ENCODE measurements at regions not wholly inside any gene's neighbourhood (a gene's known extent, or its start where the extent isn't known, plus 50 kb on each side); places are given as distances from the start of the nearest gene placed in this dataset.

DNA sequence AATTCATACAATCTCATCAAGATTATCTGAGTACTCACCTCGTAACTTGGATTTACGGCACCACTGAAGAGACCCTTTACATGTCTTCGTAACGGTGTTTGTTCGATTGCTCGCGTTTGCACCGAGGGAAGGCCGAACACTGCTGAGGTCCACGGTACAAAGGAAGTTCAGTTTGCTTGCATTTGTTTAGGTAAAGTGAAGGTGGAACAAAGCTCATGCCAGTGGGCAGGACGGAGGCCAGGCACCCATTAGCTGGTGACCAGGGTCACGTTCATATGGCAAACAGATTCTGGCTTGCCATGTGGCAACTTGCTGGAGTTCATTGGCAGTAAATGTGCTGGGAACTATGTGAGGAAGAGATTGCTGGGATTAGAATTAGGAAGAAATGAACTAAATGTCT is 164.8 kb downstream of the MACROH2A1 start:
- ChIA-PET CTCF (interaction anchor here (1.0 to 3.0 kb wide), 5 partner anchors 10 to 43 kb away, joined by 3 to 8 read pairs (median 4); no protein-coding TSS in a partner anchor), POLR2A (no interaction called here)
- Histone ChIP-seq H3K27me3 (ENCODE audit: control insufficient read depth, insufficient read depth, low read length) (no peaks in the 10 kb centered on the region), H3K4me3 (ENCODE audit: low read depth, low read length) (no peak overlapping the region), H3K36me3 (ENCODE audit: control insufficient read depth, insufficient read depth, low read length) (no peaks in the 10 kb centered on the region)
- DNase-seq (ENCODE audit: low read depth): no peak
- TF ChIP-seq, protein P1, sequence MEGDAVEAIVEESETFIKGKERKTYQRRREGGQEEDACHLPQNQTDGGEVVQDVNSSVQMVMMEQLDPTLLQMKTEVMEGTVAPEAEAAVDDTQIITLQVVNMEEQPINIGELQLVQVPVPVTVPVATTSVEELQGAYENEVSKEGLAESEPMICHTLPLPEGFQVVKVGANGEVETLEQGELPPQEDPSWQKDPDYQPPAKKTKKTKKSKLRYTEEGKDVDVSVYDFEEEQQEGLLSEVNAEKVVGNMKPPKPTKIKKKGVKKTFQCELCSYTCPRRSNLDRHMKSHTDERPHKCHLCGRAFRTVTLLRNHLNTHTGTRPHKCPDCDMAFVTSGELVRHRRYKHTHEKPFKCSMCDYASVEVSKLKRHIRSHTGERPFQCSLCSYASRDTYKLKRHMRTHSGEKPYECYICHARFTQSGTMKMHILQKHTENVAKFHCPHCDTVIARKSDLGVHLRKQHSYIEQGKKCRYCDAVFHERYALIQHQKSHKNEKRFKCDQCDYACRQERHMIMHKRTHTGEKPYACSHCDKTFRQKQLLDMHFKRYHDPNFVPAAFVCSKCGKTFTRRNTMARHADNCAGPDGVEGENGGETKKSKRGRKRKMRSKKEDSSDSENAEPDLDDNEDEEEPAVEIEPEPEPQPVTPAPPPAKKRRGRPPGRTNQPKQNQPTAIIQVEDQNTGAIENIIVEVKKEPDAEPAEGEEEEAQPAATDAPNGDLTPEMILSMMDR (IDR thresholded peaks at IDR 0.05; ENCODE audit: insufficient read depth, low read depth, low read length): no peak

DNA sequence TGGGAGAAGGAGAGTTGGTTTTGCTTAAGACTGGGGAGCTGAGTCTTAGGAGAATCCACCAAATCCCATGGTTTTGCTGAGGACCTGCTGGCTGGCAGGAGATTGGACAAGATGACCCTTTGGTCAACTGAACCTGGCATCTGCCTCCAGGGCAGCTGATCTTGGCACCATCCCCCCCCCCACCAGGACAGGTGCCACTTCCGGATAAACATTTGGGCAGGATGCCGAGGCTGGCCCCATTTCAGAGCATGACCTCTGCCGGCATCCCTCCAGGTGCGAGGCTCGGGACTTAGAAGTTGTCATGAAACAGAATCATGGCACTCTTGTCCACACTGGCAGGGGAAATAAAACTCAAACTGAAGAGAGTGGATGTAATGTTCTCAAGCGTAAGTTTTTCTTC is 165.6 kb downstream of the MACROH2A1 start:
- TF ChIP-seq, protein P1 (IDR thresholded peaks at IDR 0.05; ENCODE audit: insufficient read depth, low read depth, low read length): no peak
- Histone ChIP-seq H3K36me3 (ENCODE audit: control insufficient read depth, insufficient read depth, low read length) (no peaks in the 10 kb centered on the region), H3K4me3 (ENCODE audit: low read depth, low read length) (no peak overlapping the region), H3K27me3 (ENCODE audit: control insufficient read depth, insufficient read depth, low read length) (no peaks in the 10 kb centered on the region)
- ChIA-PET CTCF (interaction anchor here (1.0 to 3.0 kb wide), 5 partner anchors 11 to 42 kb away, joined by 3 to 8 read pairs (median 4); no protein-coding TSS in a partner anchor), POLR2A (no interaction called here)
- no peak for DNase-seq (ENCODE audit: low read depth)

DNA sequence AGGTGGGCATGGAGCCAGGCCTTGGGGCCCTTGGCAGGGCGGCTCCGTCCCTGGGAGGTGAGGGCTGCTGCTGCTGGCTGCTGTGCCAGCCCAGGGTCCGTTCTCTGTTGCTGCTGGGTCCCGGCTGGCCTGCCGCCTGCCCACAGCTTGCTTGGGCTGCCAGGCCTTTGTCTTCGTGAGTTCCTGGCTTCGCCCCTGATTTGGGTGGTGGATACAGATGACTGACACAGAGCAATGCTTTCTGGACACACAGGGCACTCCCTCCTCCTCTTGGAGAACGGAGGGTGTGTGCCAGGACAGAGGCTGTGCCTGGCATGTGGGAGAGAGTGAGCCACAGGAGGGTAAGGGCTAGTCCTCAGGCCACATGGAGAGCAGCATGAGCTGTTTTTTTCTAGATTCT is 166.1 kb downstream of the MACROH2A1 start:
- TF ChIP-seq, protein P1 (IDR thresholded peaks at IDR 0.05; ENCODE audit: insufficient read depth, low read depth, low read length): no peak
- Histone ChIP-seq H3K4me3 (ENCODE audit: low read depth, low read length) (no peak overlapping the region), H3K27me3 (ENCODE audit: control insufficient read depth, insufficient read depth, low read length) (no peaks in the 10 kb centered on the region), H3K36me3 (ENCODE audit: control insufficient read depth, insufficient read depth, low read length) (no peaks in the 10 kb centered on the region)
- ChIA-PET CTCF (interaction anchor here (1.1 to 1.2 kb wide), 2 partner anchors 11 to 42 kb away, joined by 3 read pairs; no protein-coding TSS in a partner anchor), POLR2A (no interaction called here)
- no peak for DNase-seq (ENCODE audit: low read depth)

DNA sequence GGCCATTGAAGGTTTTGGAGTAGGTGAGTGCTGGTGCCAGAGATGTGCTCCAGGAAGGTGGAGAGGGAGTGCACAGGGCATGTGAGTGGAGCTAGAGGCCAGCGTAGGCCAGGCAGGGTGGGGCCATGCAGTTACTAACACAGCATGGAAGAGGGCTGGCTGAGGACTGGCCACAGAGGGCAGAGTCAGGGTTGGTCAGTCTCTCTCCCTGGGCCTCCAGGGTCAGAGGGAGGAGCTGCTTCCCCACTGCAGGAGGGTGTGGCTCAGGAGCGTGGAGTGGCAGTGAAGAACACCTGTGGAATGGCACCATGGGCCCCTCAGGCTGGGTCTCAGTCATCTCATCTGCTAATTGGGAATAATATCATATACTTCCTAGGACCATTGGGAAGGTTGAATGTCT is 167.7 kb downstream of the MACROH2A1 start:
- no peak for DNase-seq (ENCODE audit: low read depth)
- H3K36me3 ChIP-seq (ENCODE audit: control insufficient read depth, insufficient read depth, low read length): no peaks in the 10 kb centered on the region
- ChIA-PET CTCF (no interaction called here), POLR2A (no interaction called here)
- no peak overlapping the region for H3K4me3 ChIP-seq (ENCODE audit: low read depth, low read length)
- H3K27me3 ChIP-seq (ENCODE audit: control insufficient read depth, insufficient read depth, low read length): no peaks in the 10 kb centered on the region
- TF ChIP-seq, protein P1 (IDR thresholded peaks at IDR 0.05; ENCODE audit: insufficient read depth, low read depth, low read length): no peak

DNA sequence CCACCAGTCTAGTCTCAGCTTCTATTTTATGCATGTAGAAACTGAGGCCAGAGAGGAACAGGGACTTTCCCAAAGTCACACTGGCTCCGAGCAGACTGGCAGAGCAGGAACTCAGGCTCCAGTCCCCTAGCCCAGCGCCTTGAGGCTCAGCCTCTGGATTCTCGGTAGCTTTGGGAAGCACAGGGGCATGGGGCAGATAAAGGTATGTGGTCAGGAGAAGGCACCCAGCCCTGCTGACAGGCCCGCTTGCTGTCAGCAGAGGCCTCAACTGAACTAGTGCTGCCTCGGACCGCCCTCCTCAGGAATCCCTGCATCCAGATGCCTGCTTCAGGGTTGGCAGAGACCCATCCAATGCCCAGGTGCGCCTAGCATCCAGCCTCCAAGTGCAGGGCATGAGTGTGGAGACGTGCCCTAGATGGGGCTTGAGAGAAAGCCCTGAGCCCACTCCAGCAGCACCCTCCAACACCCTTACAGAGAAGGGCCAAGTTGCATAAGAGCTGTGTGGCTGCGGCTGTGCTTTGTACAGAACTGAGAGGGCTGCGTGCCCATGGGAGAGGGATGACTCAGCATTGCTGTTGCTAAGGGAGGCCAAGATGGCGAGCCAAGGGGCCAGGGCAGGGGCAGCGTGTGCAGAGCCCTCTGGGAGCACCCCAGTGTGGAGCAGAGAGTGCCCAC is 168.6 kb downstream of the MACROH2A1 start:
- TF ChIP-seq, protein P1 (IDR thresholded peaks at IDR 0.05; ENCODE audit: insufficient read depth, low read depth, low read length): no peak
- CTCF ChIA-PET: interaction anchor here (1.0 to 1.5 kb wide), 2 partner anchors 8 to 11 kb away, joined by 3 to 4 read pairs; no protein-coding TSS in a partner anchor
- Histone ChIP-seq H3K36me3 (ENCODE audit: control insufficient read depth, insufficient read depth, low read length) (no peaks in the 10 kb centered on the region), H3K4me3 (ENCODE audit: low read depth, low read length) (no peak overlapping the region), H3K27me3 (ENCODE audit: control insufficient read depth, insufficient read depth, low read length) (no peaks in the 10 kb centered on the region)
- no peak for DNase-seq (ENCODE audit: low read depth)
- POLR2A ChIA-PET: no interaction called here

Data from BJ (cell line).